PC-3 (cell line): ENCODE measurements at regions not wholly inside any gene's neighbourhood (a gene's known extent, or its start where the extent isn't known, plus 50 kb on each side); places are given as distances from the start of the nearest gene placed in this dataset.

Experiments used
- CTCF ChIP-seq: fragments of 300-600 bp; sonication (generic); conservative IDR thresholded peaks from 2 replicates; pipeline ENCODE4 v1.5.1; 2017; ENCODE audit warnings: antibody characterized with exemption, low read depth, mild to moderate bottlenecking, low read length
- EZH2 ChIP-seq: fragments of 300-600 bp; sonication (generic); IDR thresholded peaks from one replicate; pipeline ENCODE4 v1.6.1; 2017; ENCODE audit warnings: antibody characterized with exemption, mild to moderate bottlenecking, low read length; ENCODE audit not compliant: unreplicated experiment
- EZH2phosphoT487 ChIP-seq: fragments of 300-600 bp; sonication (generic); IDR thresholded peaks from 2 replicates; pipeline ENCODE4 v1.6.1; 2018; ENCODE audit warnings: mild to moderate bottlenecking, antibody characterized with exemption, low read length, borderline replicate concordance

DNA sequence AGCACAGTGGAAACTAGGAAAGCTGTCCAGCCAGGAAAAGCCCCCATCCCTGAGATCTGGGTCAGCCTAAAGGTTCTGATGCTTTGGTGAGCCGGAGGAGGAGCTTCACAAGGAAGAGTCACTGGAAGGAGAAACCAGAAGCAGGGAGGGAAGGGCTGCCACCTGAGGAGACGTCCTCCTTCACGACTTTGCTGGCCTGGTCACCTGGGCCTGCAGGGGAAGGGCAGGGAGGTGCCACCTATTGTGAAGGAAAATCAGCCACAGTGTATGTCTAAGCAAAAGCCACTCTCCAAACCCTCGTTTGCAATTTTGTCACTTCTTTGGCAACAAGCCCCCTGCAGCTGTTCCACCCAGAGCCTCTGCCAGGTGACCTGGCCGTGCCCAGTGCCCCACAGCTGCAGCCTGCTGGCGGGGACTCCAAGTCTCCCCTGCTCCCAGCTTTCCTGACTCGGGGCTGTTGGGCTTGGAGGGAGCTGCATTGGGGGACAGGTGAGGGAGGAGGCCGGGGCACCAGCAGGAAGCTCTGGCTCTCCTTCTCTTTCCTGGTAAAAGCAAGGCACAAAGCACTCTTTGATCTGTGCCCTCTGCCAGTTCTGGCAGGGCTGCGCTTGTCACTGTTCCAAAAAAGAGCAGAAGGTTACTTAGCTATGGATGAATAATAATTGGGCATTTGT, 120.9 kb upstream of the BCL2L14 start:
- TF ChIP-seq EZH2 (no peak), CTCF (no peak), EZH2phosphoT487 (no peak)
